SH-SY5Y (cell line): ENCODE measurements at regions not wholly inside any gene's neighbourhood (a gene's known extent, or its start where the extent isn't known, plus 50 kb on each side); places are given as distances from the start of the nearest gene placed in this dataset.

Experiments used
- GATA2 ChIP-seq: IDR thresholded peaks from 2 replicates; pipeline ENCODE4 v1.6.1; 2011; ENCODE audit warnings: mild to moderate bottlenecking, low read depth, low read length
- GATA3 ChIP-seq: IDR thresholded peaks from 2 replicates; pipeline ENCODE4 v1.6.1; 2011; ENCODE audit warnings: low read depth, mild to moderate bottlenecking, low read length, moderate library complexity

- no peak for TF ChIP-seq GATA2
- no peak for TF ChIP-seq GATA3
Measured at GRCh38 chr20:60300374-60300773, 342.2 kb downstream of the CDH26 start.
